Activated naive CD4-positive, alpha-beta T cell treated with anti-CD3 and anti-CD28 coated beads, Interleukin-2, amount 50 U/mL, for 72 hours (primary cell): ENCODE measurements at regions not wholly inside any gene's neighbourhood (a gene's known extent, or its start where the extent isn't known, plus 50 kb on each side); places are given as distances from the start of the nearest gene placed in this dataset.
A peak's percentile ranks its signal among the peaks of the same experiment; 100 is the strongest.
"Not testable (repeated sequence)": the region's sequence is repeated elsewhere in the genome, so short reads cannot be mapped to it uniquely, and the experiment has no call there.

Experiments used
- ATAC-seq, 2 donors: fragments of 150-1000 bp; cut with Tn5 transposase; 2 replicates each; pipeline ENCODE4 v1.10.0; 2021; ENCODE audit warnings: mild to moderate bottlenecking in 2 of 2, moderate library complexity in 2 of 2
- DNase-seq, 2 donors: peaks; one replicate each; pipeline ENCODE4 v3.0.0; 2021 to 2022; ENCODE audit warnings: low spot score in 2 of 2
- H3K27ac Mint-ChIP-seq, 2 donors: one replicate each; pipeline ENCODE4 v1.8.0; 2022; ENCODE audit warnings: mild to moderate bottlenecking in 2 of 2, mixed read lengths in 2 of 2
- H3K36me3 Mint-ChIP-seq, 2 donors: one replicate each; pipeline ENCODE4 v1.8.0; 2022; ENCODE audit warnings: mixed read lengths in 2 of 2
- H3K9me3 Mint-ChIP-seq, 2 donors: one replicate each; pipeline ENCODE4 v1.8.0; 2022; ENCODE audit warnings: mixed read lengths in 2 of 2

- DNase-seq: peak; percentile 61 to 75
- H3K36me3 Mint-ChIP-seq: no peaks in the 10 kb centered on the region
- no peak overlapping the region for H3K27ac Mint-ChIP-seq
- no peaks in the 10 kb centered on the region for H3K9me3 Mint-ChIP-seq
- peak; percentile 87 to 92 for ATAC-seq
Measured at GRCh38 chr4:177250056-177250696, 59.5 kb upstream of the NEIL3 start.

- Mint-ChIP-seq H3K27ac (no peak overlapping the region), H3K36me3 (no peaks in the 10 kb centered on the region), H3K9me3 (no peaks in the 10 kb centered on the region)
- ATAC-seq: peak; percentile 44 to 74
- DNase-seq: no peak
Measured at GRCh38 chr4:177251237-177251636, 58.4 kb upstream of the NEIL3 start.

GRCh38 chr4:177255359-177255758 is 54.3 kb upstream of the NEIL3 start:
- DNase-seq: no peak
- Mint-ChIP-seq H3K36me3 (no peaks in the 10 kb centered on the region), H3K27ac (no peak overlapping the region), H3K9me3 (no peaks in the 10 kb centered on the region)
- no peak for ATAC-seq

- Mint-ChIP-seq H3K36me3 (no peaks in the 10 kb centered on the region), H3K27ac (no peak overlapping the region), H3K9me3 (no peaks in the 10 kb centered on the region)
- no peak for DNase-seq
- ATAC-seq: no peak
Measured at GRCh38 chr4:177256950-177257349, 52.7 kb upstream of the NEIL3 start.

DNA sequence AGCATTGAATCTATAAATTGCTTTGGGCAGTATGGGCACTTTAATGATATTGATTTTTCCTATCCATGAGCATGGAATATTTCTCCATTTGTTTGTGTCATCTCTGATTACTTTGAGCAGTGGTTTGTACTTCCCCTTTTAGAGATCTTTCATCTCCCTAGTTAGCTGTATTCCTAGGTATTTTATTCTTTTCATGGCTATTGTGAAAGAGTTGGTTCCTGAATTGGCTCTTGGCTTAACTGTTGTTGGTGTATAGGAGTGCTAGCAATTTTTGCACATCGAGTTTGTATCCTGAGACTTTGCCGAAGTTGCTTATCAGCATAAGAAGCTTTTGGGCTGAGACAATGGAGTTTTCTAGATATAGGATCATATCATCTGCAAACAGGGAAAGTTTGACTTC is 50.2 kb upstream of the NEIL3 start:
- not testable (repeated sequence) for DNase-seq, H3K9me3 Mint-ChIP-seq, ATAC-seq, H3K27ac Mint-ChIP-seq, H3K36me3 Mint-ChIP-seq
